RPMI8226 (cell line): ENCODE measurements at regions not wholly inside any gene's neighbourhood (a gene's known extent, or its start where the extent isn't known, plus 50 kb on each side); places are given as distances from the start of the nearest gene placed in this dataset.
"Not testable (repeated sequence)": the region's sequence is repeated elsewhere in the genome, so short reads cannot be mapped to it uniquely, and the experiment has no call there.

Experiments
- DNase-seq: peaks from one replicate; pipeline ENCODE4 v3.0.0-alpha.2; 2015

DNA sequence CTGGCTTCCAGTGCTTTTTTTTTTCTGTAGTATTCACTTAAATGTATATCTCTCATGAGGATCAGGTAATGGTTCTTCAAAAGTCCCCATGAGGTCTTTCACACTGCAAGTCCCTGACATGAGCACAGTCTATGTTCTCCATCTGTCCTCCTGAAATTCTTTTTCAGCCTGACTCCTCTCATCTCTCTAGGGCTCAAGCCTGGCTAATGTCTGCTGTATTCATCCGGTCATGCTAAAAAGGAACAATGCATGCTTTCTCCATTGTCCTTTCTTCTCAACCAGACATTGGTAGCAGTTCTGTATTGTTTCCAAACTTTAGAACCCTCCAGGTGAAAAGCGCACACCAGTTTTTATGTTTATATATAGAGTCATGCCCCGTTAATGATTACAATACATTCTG lies 368.3 kb upstream of the OLFM3 start:
- no peak for DNase-seq

DNA sequence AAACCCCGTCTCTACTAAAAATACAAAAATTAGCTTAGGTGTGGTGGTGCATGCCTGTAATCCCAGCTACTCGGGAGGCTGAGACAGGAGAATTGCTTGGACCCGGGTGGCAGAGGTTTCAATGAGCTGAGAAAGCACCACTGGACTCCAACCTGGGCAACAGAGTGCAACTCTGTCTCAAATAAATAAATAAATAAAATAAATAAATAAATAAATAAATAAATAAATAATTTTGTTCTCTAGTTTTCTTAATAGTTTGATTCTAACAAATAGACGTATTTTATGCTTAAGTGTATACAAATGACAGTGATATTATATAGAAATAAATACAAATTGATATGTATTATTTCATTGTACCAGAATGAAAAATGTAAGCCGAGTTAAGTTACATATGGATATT lies 339.9 kb upstream of the OLFM3 start:
- DNase-seq: no peak

DNA sequence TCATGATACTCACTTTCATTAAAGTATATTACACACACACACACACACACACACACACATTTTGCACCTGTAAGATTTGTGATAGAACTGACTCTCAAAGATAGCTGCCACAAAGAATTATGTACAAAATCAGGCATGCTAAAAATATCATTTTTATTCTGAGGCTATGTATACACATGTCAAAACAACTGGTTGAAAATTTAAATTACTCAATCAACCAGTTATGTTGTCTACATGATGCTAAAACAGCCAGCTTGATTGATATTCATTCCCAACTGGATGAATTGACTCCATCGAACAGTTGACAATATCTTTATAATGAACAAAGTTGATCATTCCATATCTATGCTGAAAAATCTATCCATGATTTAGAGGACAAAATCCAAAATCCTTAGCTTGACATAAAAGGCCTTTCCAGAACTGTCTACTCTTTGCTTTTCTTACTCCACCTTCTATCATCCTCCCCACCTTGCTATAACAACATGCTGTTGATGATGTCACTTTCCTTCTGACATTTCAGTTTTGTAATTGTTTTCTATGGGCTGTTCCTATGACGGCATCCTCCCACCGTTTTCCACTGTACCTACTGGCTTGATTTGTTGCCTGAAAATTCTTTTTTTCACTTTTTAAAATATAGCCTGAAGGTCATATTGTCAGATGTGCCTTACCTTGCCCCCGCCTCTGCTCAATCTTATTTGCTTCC lies 321.5 kb upstream of the OLFM3 start:
- DNase-seq: no peak

DNA sequence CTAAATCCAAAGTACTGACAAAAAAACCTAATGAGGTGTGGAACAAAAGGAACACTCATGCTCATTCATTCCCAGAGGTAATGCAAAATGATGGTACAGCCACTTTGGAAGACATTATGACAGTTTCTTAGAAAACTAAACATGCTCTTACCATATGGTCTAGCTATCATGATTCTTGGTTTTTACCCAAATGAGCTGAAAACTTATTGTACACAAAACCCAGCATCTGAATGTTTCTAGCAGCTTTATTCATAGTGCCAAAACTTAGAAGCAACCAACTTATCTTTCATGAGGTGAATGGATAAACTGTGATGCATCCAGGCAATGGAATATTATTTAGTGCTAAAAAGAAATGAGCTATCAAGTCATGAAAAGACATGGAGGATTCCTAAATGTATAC lies 318.4 kb upstream of the OLFM3 start:
- no peak for DNase-seq

DNA sequence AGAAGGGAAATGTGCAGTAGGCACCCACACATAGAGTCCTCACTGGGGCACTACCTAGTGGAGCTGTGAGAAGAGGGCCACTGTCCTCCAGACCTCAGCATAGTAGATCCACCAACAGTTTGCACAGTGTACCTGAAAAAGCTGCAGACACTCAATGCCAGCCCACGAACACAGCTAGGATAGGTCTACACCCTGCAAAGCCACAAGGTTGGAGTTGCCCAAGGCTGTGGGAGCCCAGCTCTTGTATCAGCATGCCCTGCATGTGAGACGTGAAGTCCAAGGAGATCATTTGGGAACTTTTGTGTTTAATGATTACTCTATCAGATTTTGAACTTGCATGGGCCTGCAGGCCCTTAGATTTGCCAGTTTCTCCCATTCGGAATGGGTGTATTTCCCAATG lies 299.4 kb upstream of the OLFM3 start:
- no peak for DNase-seq

DNA sequence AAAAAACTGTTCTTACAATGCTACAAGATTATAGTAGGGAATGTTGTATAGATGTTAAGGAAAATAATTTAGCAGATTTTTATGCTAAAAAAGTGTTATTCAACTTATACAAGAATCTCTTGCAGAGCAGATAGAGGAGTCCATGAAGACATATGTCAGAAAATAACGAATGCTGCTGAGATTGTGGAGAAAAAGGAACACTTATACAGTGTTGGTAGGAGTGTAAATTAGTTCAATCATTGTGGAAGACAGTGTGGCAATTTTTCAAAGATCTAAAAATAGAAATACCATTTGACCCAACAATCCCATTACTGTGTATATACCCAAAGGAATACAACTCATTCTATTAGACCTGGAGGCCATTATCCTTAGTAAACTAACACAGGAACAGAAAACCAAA lies 286.2 kb upstream of the OLFM3 start:
- DNase-seq: no peak

DNA sequence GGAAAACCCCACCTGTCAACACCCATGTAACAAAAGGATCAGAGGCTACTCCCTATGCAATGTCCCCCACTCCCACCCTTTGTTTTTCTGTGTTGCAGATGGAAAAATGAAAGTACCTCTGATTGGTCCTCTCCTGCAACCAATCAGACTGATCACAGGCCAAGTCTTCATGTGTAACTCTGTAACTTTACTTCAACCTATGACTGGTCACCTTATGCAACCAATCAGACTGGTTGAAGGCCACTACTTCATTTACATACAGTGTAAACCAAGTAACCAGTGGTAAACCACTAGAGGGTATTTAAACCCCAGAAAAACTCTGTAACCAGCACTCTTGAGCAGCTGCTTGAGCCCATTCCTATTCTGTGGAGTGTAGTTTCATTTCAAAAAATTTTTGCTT lies 266.3 kb upstream of the OLFM3 start:
- DNase-seq: no peak

DNA sequence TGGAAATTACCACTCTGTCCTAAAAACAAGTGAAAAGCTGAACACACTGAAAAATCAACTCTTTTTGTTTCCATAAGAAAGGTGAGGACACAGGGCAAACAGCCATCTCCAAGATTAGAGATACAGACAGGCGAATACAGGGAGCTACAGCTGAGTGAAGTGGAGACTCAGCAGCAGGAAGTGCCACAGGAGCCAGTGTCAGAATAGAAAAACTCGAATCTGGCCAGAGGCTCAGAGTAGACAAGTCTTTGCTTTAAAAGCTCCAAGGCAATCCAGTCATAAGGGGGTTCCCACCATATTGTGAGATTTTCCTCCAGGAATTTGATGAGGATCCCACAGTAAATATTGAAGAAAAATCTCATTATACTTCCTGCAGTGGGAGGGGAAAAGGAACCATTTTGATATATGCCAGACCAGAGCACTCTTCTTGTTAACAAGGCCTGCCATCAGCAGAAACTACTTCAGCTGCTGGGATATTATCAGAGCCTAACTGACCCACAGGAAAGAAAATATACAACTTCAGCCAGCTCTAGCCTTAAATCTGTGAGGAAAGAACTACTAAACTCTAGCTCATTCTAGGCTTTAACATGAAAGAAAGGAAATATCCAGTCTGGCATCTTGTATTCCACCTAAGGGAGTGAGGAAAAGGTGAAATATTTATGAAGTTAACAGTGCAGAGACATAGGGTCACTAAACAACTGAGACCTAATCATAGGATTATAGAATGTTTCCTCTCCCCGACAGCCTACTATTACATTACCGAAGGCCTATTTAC lies 256.2 kb upstream of the OLFM3 start:
- DNase-seq: no peak

DNA sequence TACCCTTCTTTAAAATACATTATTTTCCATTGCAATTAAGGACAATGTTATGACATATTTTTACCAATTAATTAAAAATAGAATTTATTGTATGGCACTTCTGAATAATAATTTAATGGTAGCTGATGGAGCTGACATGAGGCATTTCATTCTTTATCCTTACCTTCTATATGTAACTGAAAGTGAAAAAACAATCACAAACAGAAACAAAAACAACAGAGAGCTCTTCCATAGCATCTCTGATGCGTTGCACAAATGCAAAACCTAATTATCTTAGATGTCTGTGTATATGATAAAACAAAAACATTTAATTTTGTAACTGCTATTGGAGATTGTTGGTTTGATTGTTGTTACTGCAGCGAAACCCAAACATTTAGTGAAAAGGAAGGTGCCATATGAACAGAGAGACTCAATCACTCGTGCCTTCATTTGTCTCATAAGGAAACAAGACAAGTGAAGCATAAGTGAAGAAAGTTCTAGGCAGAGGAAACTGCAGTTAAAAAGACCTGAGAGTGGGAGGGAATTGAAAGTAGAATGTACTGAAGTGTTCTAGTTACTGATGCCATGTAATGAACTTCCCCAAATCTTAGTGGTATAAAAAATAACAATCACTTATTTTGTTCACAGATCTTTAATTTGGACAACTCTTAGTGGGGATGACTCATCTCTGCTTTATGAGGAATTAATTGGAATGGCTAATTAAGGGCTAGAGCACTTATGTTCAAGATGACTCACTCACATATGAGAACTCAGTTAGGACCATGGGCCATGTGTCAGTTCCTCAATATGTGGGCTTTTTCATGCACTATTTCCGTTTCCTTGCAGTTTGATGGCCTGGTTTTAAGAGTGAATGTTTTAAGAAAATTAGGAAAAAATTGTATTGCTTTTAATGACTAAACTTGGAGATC lies 245.0 kb upstream of the OLFM3 start:
- no peak for DNase-seq

DNA sequence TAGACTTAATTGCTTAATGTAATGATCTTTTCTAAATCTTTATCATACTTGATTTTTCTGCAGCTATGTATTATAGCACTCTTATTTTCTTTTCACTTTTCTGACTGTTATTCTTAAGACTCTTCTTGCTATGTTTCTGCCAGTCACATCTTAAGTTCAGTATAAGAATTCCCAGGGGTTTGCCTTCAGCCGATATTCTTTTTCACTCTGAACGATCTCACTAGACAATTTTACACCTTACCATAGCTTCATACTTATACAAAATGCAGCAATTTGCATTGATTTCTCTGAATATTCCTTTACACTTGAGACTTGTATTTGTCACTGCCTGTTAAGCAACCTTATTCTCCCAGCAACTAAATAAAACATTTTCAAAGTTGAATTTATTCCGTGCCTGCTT lies 242.5 kb upstream of the OLFM3 start:
- no peak for DNase-seq

DNA sequence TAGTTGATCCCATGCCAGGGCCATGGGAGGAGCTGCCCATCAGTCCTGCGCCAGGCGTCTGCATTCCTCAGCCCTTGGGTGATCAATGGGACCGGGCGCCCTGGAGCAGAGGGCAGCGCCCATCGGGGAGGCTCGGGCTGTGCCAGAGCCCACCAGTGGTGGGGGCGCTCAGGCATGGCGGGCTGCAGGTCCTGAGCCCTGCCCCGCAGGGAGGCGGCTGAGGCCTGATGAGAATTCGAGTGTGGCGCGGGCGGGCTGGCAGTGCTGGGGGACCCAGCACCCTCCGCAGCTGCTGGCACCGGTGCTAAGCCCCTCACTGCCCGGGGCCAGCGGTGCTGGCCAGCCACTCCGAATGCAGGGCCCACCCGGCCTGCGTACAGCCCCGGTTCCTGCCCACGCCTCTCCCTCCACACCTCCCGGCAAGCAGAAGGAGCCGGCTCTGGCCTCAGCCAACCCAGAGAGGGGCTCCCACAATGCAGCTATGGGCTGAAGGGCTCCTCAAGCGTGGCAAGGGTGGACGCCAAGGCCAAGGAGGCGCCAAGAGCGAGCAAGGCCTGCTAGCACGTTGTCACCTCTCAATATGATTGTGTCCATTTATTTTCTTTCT lies 238.1 kb upstream of the OLFM3 start:
- no peak for DNase-seq

DNA sequence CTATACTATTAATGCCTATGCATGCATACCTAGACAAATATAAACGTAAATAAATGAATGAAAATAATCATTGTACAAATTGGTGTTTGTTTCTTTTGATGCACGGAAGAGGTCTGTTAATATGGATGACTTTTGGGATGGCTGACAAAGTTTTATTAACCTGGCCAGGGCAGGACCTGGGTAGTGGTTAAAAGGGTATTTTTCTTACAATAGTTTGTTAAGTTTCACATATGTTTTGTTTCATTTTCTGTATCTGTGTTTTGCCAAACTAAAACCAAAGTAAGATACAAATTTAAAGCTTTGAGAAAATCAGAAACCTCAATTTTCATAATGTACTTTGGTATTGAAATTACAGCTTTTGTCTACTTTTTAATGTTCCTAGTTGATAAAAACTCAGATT lies 222.7 kb upstream of the OLFM3 start:
- no peak for DNase-seq

DNA sequence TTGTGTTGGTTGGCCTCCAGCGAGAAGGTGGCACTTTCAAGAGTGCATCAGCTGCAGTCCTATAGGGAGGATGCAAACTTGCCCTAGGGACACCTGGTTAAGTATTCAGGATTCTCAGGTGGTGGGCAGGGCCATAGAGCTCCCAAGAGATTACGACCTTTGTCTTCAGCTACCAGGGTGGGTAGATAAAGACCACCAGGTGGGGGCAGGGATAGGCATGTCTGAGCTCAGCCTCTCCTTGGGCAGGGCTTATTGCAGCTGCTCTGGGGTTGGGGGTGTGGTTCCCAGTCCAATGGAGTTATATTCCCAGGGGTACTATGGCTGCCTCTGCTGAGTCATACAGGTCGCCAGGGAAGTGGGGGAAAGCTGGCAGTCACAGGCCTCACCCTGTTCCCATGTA lies 214.2 kb upstream of the OLFM3 start:
- not testable (repeated sequence) for DNase-seq

DNA sequence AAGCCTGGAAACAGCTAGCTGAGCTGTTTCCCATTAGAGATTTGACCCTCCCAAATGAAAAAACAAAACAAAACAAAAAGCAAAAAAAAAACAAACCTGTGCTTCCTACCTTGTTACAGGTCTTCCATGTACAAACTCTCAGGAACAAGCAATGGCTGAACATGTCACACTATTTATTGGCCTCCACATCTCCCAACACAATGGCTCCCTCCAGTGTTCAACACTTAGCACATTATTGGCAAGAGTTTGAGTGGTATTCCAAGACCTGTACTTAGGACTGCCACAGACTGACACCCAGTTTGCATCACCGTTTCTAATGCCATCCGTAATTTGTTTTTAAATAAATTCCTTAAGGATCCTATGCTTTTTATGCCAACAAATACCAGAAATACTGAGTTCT lies 195.0 kb upstream of the OLFM3 start:
- DNase-seq: peak; percentile 32

DNA sequence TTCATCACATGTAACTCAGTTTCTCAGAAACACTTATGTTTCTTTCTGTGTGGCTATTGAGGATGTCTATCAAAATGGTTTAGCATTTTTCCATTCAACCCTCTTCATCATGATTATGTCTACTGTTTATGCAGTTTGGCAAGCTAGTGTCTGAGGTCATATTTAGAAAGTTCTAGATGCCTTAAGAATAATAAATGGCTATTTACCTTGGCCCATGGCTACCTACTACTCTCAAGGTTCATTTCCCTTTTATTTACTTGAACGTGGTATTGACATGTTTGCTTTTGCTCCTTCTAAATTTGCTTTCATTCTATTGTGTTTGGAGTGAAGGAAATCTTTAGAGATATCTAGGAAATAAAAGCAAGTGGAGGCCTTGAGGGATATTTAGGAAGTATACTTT lies 193.7 kb upstream of the OLFM3 start:
- DNase-seq: no peak

DNA sequence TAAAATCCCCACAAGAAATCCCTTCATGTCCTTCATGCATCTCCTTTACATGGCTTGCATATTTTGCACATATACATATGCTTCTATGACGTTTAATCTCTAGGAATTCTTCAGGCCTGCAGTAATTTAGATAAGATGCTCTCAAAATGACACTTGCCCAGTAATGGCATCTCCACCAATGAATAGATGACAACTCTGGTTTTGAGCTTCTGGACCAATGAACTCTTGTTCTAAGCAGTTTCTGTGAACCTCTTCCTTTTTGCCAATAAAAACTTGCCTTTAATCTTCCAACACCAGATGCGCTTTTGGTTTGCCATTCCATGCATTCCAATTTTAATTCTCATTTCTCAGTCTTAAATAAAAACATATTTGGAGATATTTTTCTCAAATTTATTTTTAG lies 189.8 kb upstream of the OLFM3 start:
- DNase-seq: no peak

DNA sequence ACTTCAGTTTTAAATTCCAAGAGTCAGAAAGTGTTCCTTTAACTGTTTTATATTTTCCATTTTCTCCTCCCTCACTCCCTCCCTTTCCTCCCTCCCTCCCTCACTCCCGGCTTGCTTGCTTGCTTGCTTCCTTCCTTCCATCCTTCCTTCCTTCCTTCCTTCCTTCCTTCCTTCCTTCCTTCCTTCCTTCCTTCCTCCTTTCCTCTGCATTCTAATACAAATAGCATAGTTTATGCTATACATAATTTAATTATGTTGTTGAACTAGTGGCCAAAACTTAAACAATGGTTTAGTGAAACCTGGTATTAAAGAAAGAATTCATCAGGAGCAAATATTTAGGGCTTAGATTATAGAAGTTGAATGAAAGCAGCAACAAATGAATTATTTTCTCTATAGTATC lies 188.5 kb upstream of the OLFM3 start:
- DNase-seq: no peak

DNA sequence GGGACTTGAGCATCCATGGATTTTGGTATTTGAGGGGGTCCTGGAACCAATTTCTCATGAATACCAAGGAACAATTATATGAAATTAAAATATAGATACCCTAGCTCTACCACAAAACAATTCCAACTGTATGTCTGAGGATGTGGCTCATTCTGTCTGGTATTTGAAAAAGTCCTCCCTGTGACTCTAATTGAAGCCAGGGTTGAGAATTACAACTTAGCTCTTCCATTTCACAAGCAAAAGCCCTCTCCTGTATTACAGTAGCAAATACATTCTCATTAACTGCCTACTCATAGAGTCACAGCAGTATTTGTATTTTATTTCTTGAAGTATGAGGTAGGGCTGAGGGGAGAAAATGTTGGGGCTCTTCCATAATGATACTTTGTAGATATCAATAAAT lies 187.8 kb upstream of the OLFM3 start:
- no peak for DNase-seq

DNA sequence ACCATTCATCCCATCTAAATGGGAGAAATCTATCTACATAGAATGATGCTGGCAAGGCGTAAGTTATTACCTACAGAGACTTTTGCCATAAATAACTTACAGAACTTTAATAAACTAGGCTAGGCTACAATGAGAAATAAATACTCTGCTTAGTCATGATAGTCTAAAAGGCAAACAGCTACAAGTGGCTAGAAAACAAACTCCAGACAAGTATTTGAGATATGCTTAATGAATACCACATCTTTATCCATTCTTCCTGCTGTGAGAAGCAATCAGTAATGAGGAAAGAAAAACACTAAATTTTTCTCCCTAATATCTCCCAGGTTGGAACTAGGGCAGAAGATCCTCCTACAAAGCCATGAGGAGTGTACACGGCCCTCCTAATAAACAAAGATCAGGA lies 187.0 kb upstream of the OLFM3 start:
- DNase-seq: no peak

DNA sequence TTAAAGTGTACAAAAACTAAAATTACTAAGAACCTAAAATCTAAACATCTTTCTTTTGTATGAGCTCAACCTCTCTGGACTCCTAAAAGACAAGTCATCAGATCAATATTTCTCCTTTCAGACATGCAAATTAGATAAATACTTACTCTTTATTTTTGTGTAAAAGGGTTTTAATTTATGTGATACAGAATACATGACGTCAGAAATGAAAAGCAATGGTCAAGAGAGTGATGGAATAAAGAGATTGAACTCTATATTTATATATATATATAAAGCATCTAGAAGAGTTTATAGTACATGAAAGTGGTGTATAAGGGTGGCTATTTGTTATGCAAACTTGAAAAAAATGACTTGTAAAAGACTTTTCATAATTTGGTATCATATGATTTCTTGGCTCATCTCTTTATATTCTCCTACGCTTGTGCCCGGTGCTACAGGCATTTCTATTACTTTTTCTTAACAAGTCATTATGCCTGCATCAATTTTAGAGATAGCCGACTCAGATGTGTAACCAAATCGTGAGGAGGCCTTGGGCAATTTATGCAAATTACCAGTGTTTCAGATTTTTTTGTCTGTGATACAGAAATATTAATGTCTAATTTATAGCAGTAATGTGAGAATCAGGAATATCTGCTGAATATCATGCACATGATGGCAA lies 186.0 kb upstream of the OLFM3 start:
- no peak for DNase-seq

DNA sequence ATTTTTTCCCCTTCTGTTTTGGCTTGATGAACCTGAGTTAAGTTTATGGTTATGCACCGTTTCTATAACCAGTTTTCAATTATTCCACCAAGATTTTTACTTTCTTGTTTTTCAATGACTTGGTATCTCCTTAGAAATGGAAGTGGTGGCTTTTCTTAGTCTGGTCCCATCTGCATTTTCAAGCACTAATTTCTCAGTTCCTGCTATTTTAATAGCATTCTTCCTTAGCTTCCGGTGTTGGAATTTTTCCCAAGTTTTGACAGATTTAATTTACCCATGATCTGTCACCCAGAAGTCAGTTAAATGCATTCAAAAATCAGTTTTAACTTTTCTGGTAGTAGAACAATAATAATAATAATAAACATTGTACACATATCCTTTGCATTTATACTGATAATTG lies 184.6 kb upstream of the OLFM3 start:
- no peak for DNase-seq

DNA sequence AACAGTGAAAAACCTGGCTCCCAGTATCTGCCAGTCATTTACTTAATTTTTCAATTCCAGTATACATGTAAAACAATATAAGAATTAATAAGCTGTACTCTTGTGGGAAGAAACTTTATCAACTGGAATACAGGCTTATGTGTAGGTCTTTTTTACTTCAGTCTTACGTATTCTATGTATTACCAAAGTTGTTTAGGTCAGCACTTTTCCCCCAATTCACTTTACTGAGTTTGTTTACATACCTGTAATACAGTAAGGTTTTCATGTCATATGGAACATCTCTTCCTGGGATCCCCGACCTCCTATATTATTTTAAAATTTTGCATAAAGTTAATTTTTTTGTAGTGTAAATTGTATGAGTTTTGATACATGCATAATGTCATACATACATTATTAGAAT lies 181.8 kb upstream of the OLFM3 start:
- DNase-seq: no peak
